GM12872 (cell line): ENCODE measurements at regions not wholly inside any gene's neighbourhood (a gene's known extent, or its start where the extent isn't known, plus 50 kb on each side); places are given as distances from the start of the nearest gene placed in this dataset.

ENCODE experiments used
- TF ChIP-seq, protein P1 (sequence below): IDR thresholded peaks from 3 replicates; pipeline ENCODE4 v1.5.1; 2011; ENCODE audit warnings: low read depth, mild to moderate bottlenecking, low read length, moderate library complexity; ENCODE audit not compliant: insufficient read depth

GRCh38 chr2:176833671-176834070 lies 378.9 kb upstream of the HNRNPA3 start:
- TF ChIP-seq, protein P1, sequence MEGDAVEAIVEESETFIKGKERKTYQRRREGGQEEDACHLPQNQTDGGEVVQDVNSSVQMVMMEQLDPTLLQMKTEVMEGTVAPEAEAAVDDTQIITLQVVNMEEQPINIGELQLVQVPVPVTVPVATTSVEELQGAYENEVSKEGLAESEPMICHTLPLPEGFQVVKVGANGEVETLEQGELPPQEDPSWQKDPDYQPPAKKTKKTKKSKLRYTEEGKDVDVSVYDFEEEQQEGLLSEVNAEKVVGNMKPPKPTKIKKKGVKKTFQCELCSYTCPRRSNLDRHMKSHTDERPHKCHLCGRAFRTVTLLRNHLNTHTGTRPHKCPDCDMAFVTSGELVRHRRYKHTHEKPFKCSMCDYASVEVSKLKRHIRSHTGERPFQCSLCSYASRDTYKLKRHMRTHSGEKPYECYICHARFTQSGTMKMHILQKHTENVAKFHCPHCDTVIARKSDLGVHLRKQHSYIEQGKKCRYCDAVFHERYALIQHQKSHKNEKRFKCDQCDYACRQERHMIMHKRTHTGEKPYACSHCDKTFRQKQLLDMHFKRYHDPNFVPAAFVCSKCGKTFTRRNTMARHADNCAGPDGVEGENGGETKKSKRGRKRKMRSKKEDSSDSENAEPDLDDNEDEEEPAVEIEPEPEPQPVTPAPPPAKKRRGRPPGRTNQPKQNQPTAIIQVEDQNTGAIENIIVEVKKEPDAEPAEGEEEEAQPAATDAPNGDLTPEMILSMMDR: no peak

- TF ChIP-seq, protein P1: no peak
Measured at GRCh38 chr2:176834226-176834625, 378.4 kb upstream of the HNRNPA3 start.

- TF ChIP-seq, protein P1: no peak
Measured at GRCh38 chr2:176843208-176843607, 369.4 kb upstream of the HNRNPA3 start.

DNA sequence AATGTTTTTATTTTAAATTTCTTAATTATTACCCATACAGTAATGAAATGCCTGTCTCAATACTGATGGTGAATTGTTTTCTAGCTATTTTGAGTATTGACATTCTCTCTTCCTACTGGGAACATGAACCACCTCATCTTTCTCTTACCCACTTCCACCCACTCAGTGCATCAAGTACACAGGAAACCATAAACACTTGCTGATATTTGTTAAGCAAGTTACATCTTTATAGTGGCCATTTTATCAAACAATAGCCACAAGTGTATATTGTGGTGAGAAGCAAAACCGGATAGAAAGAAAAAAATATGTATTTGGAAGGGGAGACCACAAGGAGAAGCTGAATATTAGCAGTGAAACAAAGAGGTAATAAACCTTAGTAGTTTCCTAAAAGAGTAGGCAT lies 368.1 kb upstream of the HNRNPA3 start:
- TF ChIP-seq, protein P1: no peak

DNA sequence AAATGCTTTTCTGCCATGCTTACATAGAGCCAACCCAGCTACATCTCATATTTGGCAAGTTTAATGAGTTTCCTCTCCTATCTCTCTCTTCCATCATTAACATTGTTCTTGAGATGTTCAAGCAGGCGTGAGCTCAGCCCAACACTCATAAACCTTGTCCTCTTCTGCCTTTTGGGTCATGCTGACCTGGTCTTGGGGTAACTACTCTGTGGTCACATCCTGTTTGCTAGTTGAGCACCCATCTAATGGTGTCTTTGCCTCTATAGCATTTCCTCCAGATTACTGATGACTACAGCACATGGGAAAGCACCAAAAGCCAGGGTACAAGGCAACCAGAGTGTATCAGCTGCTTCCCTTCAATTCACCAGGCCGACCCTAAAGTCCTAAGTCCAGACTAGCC lies 366.9 kb upstream of the HNRNPA3 start:
- TF ChIP-seq, protein P1: no peak

- TF ChIP-seq, protein P1: no peak
Measured at GRCh38 chr2:176847575-176847974, 365.0 kb upstream of the HNRNPA3 start.

DNA sequence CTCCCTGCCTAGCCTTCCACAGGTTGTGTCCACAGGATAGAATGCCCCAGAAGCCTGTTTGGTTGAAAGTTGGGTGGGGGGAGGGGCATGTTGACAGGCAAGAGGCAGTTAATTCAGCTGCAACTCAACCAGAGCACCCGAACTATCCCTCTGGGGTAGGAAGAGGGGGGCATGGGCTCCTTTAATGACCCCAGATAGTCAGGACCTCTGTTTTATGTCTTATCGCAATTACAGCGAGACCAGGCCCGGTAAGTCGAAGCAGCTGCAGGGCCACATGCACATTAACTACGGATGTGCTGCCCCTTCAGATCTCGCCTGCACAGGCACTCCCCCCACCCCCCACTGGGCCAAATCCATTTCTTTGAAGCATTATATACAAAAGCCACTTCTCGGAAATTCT lies 363.8 kb upstream of the HNRNPA3 start:
- TF ChIP-seq, protein P1: no peak
